GM23248 (cell line): ENCODE measurements at regions not wholly inside any gene's neighbourhood (a gene's known extent, or its start where the extent isn't known, plus 50 kb on each side); places are given as distances from the start of the nearest gene placed in this dataset.

Experiments used
- EZH2 ChIP-seq: fragments of 200-600 bp; sonication (generic); IDR thresholded peaks from 2 replicates; pipeline ENCODE4 v1.6.1; 2018; ENCODE audit warnings: antibody characterized with exemption, mild to moderate bottlenecking; ENCODE audit not compliant: insufficient read depth, poor library complexity, severe bottlenecking
- EZH2phosphoT487 ChIP-seq: fragments of 200-600 bp; sonication (generic); IDR thresholded peaks from 2 replicates; pipeline ENCODE4 v1.6.1; 2018; ENCODE audit warnings: antibody characterized with exemption, moderate library complexity, mild to moderate bottlenecking, low read depth; ENCODE audit not compliant: insufficient read depth

- TF ChIP-seq EZH2phosphoT487 (no peak), EZH2 (no peak)
Measured at GRCh38 chr15:46930426-46930825, 786.9 kb upstream of the SEMA6D start.
